GM23338 (cell line): ENCODE measurements at regions not wholly inside any gene's neighbourhood (a gene's known extent, or its start where the extent isn't known, plus 50 kb on each side); places are given as distances from the start of the nearest gene placed in this dataset.

Source experiments
- ATAC-seq: fragments of 200-7000 bp; cut with Tn5 transposase; 3 replicates; pipeline ENCODE4 v1.9.1; 2020
- DNase-seq: peaks from one replicate; pipeline ENCODE4 v3.0.0-alpha.2; 2015; ENCODE audit warnings: low spot score
- H2AFZ ChIP-seq: fragments of 200-600 bp; sonication (generic); 2 replicates; pipeline ENCODE4 v1.8.0; 2016; ENCODE audit warnings: antibody characterized with exemption, mild to moderate bottlenecking, moderate library complexity
- H3F3A ChIP-seq: fragments of 200-600 bp; sonication (generic); replicated peaks from 2 replicates; pipeline ENCODE4 v1.8.0; 2017; ENCODE audit warnings: antibody characterized with exemption, mixed run types, low read depth
- H3K27ac ChIP-seq: fragments of 200-600 bp; sonication (generic); 2 replicates; pipeline ENCODE4 v1.6.1; 2016; ENCODE audit warnings: low read depth
- H3K27me3 ChIP-seq: fragments of 200-600 bp; sonication (generic); 2 replicates; pipeline ENCODE4 v1.8.0; 2016; ENCODE audit warnings: mild to moderate bottlenecking, mixed run types, moderate library complexity; ENCODE audit not compliant: insufficient read depth
- H3K36me3 ChIP-seq: fragments of 200-600 bp; sonication (generic); 2 replicates; pipeline ENCODE4 v1.8.0; 2016; ENCODE audit warnings: mild to moderate bottlenecking; ENCODE audit not compliant: insufficient read depth
- H3K4me1 ChIP-seq: fragments of 200-600 bp; sonication (generic); 2 replicates; pipeline ENCODE4 v1.8.0; 2016; ENCODE audit warnings: mild to moderate bottlenecking, moderate library complexity; ENCODE audit not compliant: insufficient read depth
- H3K4me2 ChIP-seq: fragments of 200-600 bp; sonication (generic); 2 replicates; pipeline ENCODE4 v1.7.1; 2017; ENCODE audit warnings: mixed run types
- H3K4me3 ChIP-seq: fragments of 200-600 bp; sonication (generic); 2 replicates; pipeline ENCODE4 v1.6.1; 2016; ENCODE audit warnings: mixed run types
- H3K79me2 ChIP-seq: fragments of 200-600 bp; sonication (generic); replicated peaks from 2 replicates; pipeline ENCODE4 v1.8.0; 2017; ENCODE audit warnings: mild to moderate bottlenecking; ENCODE audit not compliant: insufficient read depth
- H3K9me2 ChIP-seq: fragments of 200-600 bp; sonication (generic); 2 replicates; pipeline ENCODE4 v1.8.0; 2017; ENCODE audit not compliant: insufficient read depth
- H4K20me1 ChIP-seq: fragments of 200-600 bp; sonication (generic); replicated peaks from 2 replicates; pipeline ENCODE4 v1.8.0; 2017; ENCODE audit warnings: mild to moderate bottlenecking; ENCODE audit not compliant: insufficient read depth
- H3K27ac Mint-ChIP-seq: 2 replicates; pipeline ENCODE4 v1.8.0; 2020; ENCODE audit warnings: inconsistent platforms, mild to moderate bottlenecking, moderate library complexity, mixed read lengths
- H3K27me3 Mint-ChIP-seq: 3 replicates; pipeline ENCODE4 v1.8.0; 2022; ENCODE audit warnings: low read depth, mild to moderate bottlenecking, moderate library complexity, mixed read lengths, inconsistent platforms; ENCODE audit not compliant: insufficient read depth, poor library complexity
- H3K36me3 Mint-ChIP-seq: 3 replicates; pipeline ENCODE4 v1.8.0; 2021; ENCODE audit warnings: low read depth, mild to moderate bottlenecking, inconsistent platforms, moderate library complexity, mixed read lengths
- H3K4me1 Mint-ChIP-seq: 3 replicates; pipeline ENCODE4 v1.8.0; 2020; ENCODE audit warnings: mild to moderate bottlenecking, inconsistent platforms, mixed read lengths
- H3K4me3 Mint-ChIP-seq: 3 replicates; pipeline ENCODE4 v1.8.0; 2021; ENCODE audit warnings: moderate library complexity, mild to moderate bottlenecking, inconsistent platforms, mixed read lengths
- H3K9me3 Mint-ChIP-seq: 3 replicates; pipeline ENCODE4 v1.8.0; 2020; ENCODE audit warnings: moderate library complexity, mild to moderate bottlenecking, inconsistent platforms, mixed read lengths
- ETS1 ChIP-seq: IDR thresholded peaks from 2 replicates; pipeline ENCODE4 v1.6.1; 2016; ENCODE audit warnings: antibody characterized with exemption
- EZH2phosphoT487 ChIP-seq: fragments of 200-600 bp; sonication (generic); IDR thresholded peaks from one replicate; pipeline ENCODE4 v1.8.1; 2018; ENCODE audit warnings: antibody characterized with exemption; ENCODE audit not compliant: unreplicated experiment
- REST ChIP-seq: IDR thresholded peaks from one replicate; pipeline ENCODE4 v1.6.1; 2018; ENCODE audit warnings: antibody characterized with exemption; ENCODE audit not compliant: unreplicated experiment
- ZNF114 ChIP-seq: fragments of 250-450 bp; sonication (Bioruptor Pico); IDR thresholded peaks from 2 replicates; pipeline ENCODE4 v1.5.0; 2020; ENCODE audit warnings: mild to moderate bottlenecking, moderate library complexity
- ZNF462 ChIP-seq: fragments of 250-450 bp; sonication (Bioruptor Pico); IDR thresholded peaks from 2 replicates; pipeline ENCODE4 v1.5.0; 2020; ENCODE audit warnings: mild to moderate bottlenecking, moderate library complexity

- peaks cover 3% of the 10 kb centered on the region; the same call in 2 of the 3 replicates for H3K9me3 Mint-ChIP-seq
Observed at GRCh38 chr15:59791755-59792154, 102.6 kb upstream of the BNIP2 start.

More at GRCh38 chr15:59791755-59792154, 102.6 kb upstream of the BNIP2 start:
- TF ChIP-seq ZNF462 (CRISPR knock-in tag) (no peak), REST (no peak), ETS1 (no peak), ZNF114 (CRISPR knock-in tag) (no peak), EZH2phosphoT487 (no peak)
- Histone ChIP-seq H3K4me3 (no peak overlapping the region), H2AFZ (no peak overlapping the region; the same call in 1 of the 2 replicates), H3K36me3 (no peaks in the 10 kb centered on the region), H3K4me1 (no peaks in the 10 kb centered on the region), H4K20me1 (no peaks in the 10 kb centered on the region), H3K4me2 (no peak overlapping the region), H3K27me3 (no peaks in the 10 kb centered on the region), H3K27ac (no peak overlapping the region), H3K9me2 (no peaks in the 10 kb centered on the region; the same call in 1 of the 2 replicates), H3F3A (no peaks in the 10 kb centered on the region), H3K79me2 (no peaks in the 10 kb centered on the region)
- no peak overlapping the region for H3K4me3 Mint-ChIP-seq
- peaks cover 2% of the 10 kb centered on the region; the same call in 1 of the 3 replicates for H3K36me3 Mint-ChIP-seq
- H3K27me3 Mint-ChIP-seq = peaks cover 3% of the 10 kb centered on the region
- DNase-seq (no peak), ATAC-seq (no peak)
- peaks cover 7% of the 10 kb centered on the region for H3K4me1 Mint-ChIP-seq
- H3K27ac Mint-ChIP-seq = no peak overlapping the region
